ENCODE measurements at regions not wholly inside any gene's neighbourhood (a gene's known extent, or its start where the extent isn't known, plus 50 kb on each side); places are given as distances from the start of the nearest gene placed in this dataset.

- no peak for DNase-seq
Observed at GRCh38 chr1:30345491-30346130, 377.8 kb downstream of the MATN1 start.

- no peak for DNase-seq
Observed at GRCh38 chr1:30343562-30343961, 379.8 kb downstream of the MATN1 start.

DNA sequence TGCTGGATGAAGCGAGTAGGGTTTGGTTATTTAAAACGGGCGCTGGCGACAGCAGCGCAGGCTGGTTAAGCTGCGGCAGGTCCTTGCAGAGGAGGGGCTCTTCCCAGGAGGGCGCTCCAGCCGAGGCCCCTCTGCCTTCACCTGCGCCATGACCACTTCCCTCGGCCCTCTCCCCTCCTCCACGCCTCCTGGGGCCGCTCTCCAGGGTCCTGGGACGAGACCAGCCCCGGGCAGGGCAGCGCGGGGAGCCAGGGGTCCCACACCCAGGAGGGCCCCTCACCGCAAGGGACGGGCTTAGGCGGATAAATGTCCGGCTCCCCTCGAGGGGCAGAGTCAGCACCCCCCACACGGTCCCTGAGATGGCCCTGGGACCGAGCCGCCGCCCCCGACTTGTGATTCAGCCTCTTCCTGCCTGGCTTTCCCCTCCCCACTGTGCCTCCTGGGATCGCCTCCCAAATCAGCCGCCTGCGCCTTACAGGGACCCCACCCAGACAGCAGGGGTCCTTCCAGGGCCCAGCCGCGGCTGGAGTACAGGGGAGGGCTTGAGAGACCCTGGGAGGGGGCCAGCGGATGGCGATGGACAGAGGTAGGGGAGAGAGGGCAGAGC lies 380.7 kb downstream of the MATN1 start:
- DNase-seq = no peak

DNA sequence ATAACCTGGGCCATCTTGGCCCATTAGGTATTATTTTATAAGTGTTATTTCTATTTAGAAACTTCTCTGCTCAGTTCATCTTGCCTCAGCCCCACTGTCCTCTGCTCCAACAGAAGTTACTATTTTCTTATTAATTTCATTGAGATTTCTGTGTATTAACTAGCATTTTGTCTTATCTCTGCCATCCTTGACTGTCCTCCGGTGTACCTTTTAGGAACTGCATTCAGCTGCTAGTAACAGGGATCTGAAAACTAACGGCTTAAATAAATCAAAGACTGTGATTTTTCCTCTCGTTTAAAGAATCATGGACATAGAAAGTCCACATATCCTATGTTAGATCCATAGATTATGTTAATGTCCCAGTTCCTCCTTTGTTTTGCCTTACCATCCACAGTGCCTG lies 382.5 kb downstream of the MATN1 start:
- no peak for DNase-seq

DNA sequence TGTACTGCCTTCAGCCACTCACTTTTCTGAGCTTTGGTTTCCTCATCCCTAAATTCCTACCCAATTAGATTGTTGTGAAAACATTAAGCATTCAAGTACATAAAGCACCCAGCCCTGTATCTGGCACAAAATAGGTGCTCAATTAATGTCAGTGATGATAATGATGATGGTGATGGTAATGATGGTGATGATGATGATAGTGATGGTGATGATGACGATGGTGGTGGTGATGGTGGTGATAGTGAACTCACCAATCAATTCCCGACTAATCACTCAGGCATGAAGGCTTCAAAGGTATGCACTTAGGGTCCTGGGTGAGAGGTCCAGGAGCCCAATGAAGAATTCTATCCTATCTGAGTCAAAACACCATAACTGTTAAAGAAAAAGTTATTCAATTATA lies 383.5 kb downstream of the MATN1 start:
- no peak for DNase-seq

GRCh38 chr1:30338765-30339164 lies 384.6 kb downstream of the MATN1 start:
- no peak for DNase-seq

GRCh38 chr1:30337324-30337620 lies 386.1 kb downstream of the MATN1 start:
- DNase-seq = no peak

- DNase-seq = no peak
Observed at GRCh38 chr1:30336550-30337323, 386.6 kb downstream of the MATN1 start.

DNA sequence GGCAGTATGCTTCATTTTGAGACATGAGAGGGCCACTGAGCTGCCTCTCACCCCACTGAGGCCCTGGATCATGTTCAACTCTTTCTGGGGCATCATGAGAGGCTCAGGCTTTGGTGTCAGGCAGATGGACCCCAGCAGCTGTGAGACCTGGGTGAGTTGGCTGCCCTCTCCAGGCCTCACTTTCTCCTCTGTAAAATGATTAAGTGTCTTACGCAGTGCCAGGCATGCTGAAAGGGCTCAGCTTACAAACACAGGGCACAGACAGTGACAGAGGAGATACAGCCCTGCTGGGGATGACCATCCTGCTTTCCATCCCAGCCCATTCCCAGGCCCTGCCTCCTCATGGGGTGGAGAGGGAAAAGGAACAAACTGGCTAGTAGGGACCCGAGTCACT lies 387.4 kb downstream of the MATN1 start:
- DNase-seq = no peak

GRCh38 chr1:30335389-30335996 lies 387.9 kb downstream of the MATN1 start:
- DNase-seq = no peak

DNA sequence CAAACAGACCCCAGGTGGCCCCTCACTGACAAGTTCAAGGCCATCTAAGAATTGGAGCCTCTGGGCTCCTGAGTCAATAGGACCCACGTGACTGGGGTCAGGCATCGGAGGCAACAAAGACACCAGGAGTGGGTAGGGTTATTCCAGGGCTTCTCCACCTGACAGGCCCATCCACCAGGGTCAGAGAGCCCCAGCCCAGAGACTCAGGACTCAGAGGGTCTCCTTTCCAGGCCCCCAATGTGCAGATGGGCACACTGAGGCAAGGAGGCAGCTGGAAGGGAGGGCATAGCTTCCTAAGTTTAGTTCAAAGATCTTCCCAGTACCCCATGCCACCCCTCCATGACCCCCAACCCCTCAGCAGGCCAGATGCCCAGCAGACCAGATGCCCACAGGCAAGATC lies 388.6 kb downstream of the MATN1 start:
- DNase-seq = no peak

- DNase-seq = no peak
Observed at GRCh38 chr1:30332116-30333094, 391.0 kb downstream of the MATN1 start.

DNA sequence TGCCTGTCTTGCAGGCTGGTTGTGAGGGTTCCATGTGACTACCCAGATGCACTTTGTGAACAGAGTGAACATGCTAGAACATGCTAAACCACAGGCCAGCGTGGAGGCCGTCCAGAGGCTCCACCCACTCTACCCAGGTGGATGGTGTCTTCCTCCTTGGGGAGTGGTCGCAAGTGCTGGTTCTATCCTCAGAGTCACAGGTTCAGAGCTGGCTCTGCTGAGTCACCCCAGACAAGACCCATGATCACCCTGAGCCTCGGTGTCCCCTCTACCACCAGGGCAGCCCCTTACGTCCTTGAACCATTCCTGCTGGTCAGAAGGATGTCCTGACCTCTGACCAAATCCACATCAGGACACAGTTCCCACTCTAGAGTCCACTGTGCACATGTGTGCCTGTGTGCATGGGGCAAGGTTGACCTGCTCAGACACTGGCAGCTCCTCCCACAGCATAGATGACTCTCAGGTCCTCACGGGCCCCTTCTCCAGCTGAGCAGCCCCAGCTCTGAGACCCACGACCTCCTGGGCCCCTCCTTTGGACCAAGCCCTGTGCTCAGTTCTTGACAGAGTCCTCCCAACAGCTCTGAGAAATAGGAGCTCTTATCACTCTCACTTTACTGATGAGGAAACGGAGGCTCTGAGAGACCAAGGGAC lies 391.8 kb downstream of the MATN1 start:
- no peak for DNase-seq

- DNase-seq = no peak
Observed at GRCh38 chr1:30330644-30331043, 392.7 kb downstream of the MATN1 start.

DNA sequence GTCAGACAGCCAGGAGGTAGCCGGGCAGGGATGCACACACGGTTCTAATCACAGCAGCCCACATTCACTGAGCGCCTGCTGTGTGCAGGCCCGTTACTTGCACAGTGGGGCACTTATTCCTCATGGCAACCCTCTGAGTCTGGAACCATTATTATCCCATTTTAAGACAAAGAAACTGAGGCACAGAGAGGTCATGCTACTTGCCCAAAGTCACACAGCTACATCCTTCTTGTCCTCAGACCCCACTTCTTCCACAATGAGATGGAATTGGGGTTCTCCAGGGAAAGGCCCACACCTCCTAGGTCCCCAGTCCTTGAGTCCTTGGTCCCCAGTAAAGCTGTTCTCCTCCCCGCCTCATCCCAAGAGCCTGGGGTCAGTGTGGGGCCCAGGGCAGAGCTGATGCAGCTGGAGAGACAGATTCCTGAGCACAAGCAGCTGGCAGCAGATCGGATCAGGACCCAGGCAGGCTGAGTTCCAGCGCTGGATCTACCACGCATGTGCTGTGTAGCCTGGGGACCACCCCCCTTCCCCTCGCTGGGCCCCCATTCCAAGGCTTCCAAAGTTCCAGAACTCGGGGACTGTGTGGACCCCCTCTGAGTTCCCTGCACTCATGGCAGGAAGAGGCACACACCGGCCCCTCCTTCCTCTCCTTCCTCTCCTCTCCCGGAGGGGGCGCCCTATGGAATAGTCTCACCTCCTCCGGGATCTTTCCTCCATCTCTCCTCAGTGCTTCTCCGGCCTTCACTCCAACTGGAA lies 393.4 kb downstream of the MATN1 start:
- no peak for DNase-seq

GRCh38 chr1:30329263-30329753 lies 394.1 kb downstream of the MATN1 start:
- no peak for DNase-seq

- DNase-seq = no peak
Observed at GRCh38 chr1:30328401-30329262, 394.8 kb downstream of the MATN1 start.

DNA sequence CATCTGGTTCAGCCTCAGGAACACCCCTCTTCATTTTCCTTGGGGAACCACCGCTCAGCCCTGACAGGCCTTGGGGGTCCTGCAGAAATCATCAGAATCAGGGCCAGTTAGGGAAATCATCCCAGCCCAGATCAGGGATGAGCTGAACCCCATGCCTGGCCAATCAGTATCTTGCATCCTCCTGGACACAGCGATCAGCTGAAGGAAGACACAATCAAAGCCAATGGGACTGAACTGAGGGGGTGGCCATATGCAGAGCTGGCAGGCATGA lies 395.4 kb downstream of the MATN1 start:
- DNase-seq = no peak

GRCh38 chr1:30327370-30328099 lies 395.9 kb downstream of the MATN1 start:
- no peak for DNase-seq

DNA sequence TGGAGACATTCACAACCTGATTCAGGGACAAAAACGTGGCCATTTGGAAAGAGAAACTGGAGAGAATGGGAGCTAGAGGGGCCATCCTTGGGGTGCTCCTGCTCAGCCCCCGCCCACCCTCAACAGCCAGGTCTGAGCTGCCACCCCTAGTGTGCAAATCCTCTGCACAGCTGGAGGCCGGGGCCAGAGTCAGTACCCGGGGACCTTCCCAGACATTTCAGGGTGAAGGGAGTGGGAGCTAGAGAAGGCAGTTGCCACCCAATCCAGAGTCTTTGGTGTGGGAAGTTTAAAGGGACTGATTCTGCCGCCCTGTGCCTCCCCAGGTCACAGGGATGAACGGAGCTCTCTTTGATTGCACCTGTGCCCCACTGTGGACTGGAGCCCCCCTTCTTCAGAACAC lies 397.4 kb downstream of the MATN1 start:
- DNase-seq = no peak

Data from stimulated activated CD4-positive, alpha-beta T cell treated with anti-CD3 and anti-CD28 coated beads, Interleukin-4, amount 100 ng/mL, for 4 hours (primary cell).